Activated CD8-positive, alpha-beta T cell treated with anti-CD3 and anti-CD28 coated beads for 36 hours (primary cell): ENCODE measurements at regions not wholly inside any gene's neighbourhood (a gene's known extent, or its start where the extent isn't known, plus 50 kb on each side); places are given as distances from the start of the nearest gene placed in this dataset.

Experiments
- ATAC-seq: fragments of 200-7000 bp; cut with Tn5 transposase; one replicate; pipeline ENCODE4 v1.10.0; 2021; ENCODE audit warnings: mild to moderate bottlenecking, moderate library complexity
- CTCF ChIA-PET: fragments of 350-600 bp; sonication (Branson Sonifier 250); formaldehyde crosslinking; loops from one replicate; lab custom pipeline; 2021; ENCODE audit warnings: antibody characterized with exemption; lab: Charles Lee
- POLR2A ChIA-PET: fragments of 350-600 bp; sonication (Branson Sonifier 250); formaldehyde crosslinking; loops from one replicate; lab custom pipeline; 2021; ENCODE audit warnings: antibody characterized with exemption; lab: Charles Lee
- DNase-seq: peaks from one replicate; pipeline ENCODE4 v3.0.0-alpha.2; 2020
- H3K27ac Mint-ChIP-seq: one replicate; pipeline ENCODE4 v1.8.0; 2021; ENCODE audit warnings: mild to moderate bottlenecking, mixed read lengths
- H3K27me3 Mint-ChIP-seq: one replicate; pipeline ENCODE4 v1.8.0; 2021; ENCODE audit warnings: mixed read lengths
- H3K36me3 Mint-ChIP-seq: one replicate; pipeline ENCODE4 v1.8.0; 2021; ENCODE audit warnings: low read depth, mixed read lengths
- H3K4me1 Mint-ChIP-seq: one replicate; pipeline ENCODE4 v1.8.0; 2021; ENCODE audit warnings: low read depth, mixed read lengths
- H3K4me3 Mint-ChIP-seq: one replicate; pipeline ENCODE4 v1.8.0; 2021; ENCODE audit warnings: mild to moderate bottlenecking, moderate library complexity, mixed read lengths
- H3K9me3 Mint-ChIP-seq: one replicate; pipeline ENCODE4 v1.8.0; 2021; ENCODE audit warnings: mixed read lengths
- CTCF ChIP-seq: fragments of 200-600 bp; IDR thresholded peaks from one replicate; pipeline ENCODE4 v1.8.0; 2022; ENCODE audit warnings: antibody characterized with exemption, mild to moderate bottlenecking
- intact Hi-C: fragments of 100-400 bp; cut with micrococcal nuclease; formaldehyde crosslinking; loops from one replicate; pipeline ENCODE4 v1.10.0; 2022

DNA sequence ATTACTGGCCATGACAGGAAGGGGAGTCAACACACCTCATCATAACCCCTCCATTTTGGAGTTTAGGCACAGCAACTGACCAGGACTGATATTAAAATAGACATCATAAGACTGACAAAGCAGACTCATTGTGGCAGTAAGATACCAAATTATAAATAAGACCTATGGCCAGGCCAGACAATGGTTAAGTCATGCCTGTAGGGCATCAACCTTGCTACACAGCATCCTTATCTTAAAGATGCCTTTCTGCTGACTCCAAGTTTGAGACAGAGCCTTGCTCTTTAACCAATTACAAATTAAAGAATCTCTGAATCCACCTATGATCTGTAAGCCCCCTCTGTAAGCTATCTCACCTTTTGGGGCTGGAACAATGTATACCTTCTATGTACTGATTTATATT, 65.5 kb downstream of the VCX2 start:
- CTCF ChIA-PET: no interaction called here
- no peaks in the 10 kb centered on the region for H3K27me3 Mint-ChIP-seq

GRCh38 chrX:8103655-8104054, 67.4 kb downstream of the VCX2 start:
- Mint-ChIP-seq H3K4me3 (no peak overlapping the region), H3K27me3 (no peaks in the 10 kb centered on the region), H3K27ac (no peak overlapping the region), H3K9me3 (no peaks in the 10 kb centered on the region), H3K4me1 (no peaks in the 10 kb centered on the region), H3K36me3 (no peaks in the 10 kb centered on the region)
- no peak for TF ChIP-seq CTCF
- POLR2A ChIA-PET: no interaction called here
- DNase-seq (no peak), ATAC-seq (no peak)
- CTCF ChIA-PET: no interaction called here
- intact Hi-C loops: no loop called here

More for the DNA sequence above, 65.5 kb downstream of the VCX2 start:
- intact Hi-C loops: no loop called here
- ATAC-seq: no peak
- Mint-ChIP-seq H3K4me1 (no peaks in the 10 kb centered on the region), H3K27ac (no peak overlapping the region), H3K9me3 (no peaks in the 10 kb centered on the region), H3K4me3 (no peak overlapping the region), H3K36me3 (no peaks in the 10 kb centered on the region)
- POLR2A ChIA-PET: no interaction called here
- TF ChIP-seq CTCF: no peak
- DNase-seq: no peak

GRCh38 chrX:8091510-8091909, 79.6 kb downstream of the VCX2 start:
- ChIA-PET POLR2A (no interaction called here), CTCF (no interaction called here)
- no peaks in the 10 kb centered on the region for H3K27me3 Mint-ChIP-seq
- H3K9me3 Mint-ChIP-seq: no peaks in the 10 kb centered on the region
- no peak for DNase-seq
- H3K4me1 Mint-ChIP-seq: no peaks in the 10 kb centered on the region
- no peak overlapping the region for H3K27ac Mint-ChIP-seq
- no peak for TF ChIP-seq CTCF
- no peak overlapping the region for H3K4me3 Mint-ChIP-seq
- no peak for ATAC-seq
- intact Hi-C loops: no loop called here
- H3K36me3 Mint-ChIP-seq: no peaks in the 10 kb centered on the region

DNA sequence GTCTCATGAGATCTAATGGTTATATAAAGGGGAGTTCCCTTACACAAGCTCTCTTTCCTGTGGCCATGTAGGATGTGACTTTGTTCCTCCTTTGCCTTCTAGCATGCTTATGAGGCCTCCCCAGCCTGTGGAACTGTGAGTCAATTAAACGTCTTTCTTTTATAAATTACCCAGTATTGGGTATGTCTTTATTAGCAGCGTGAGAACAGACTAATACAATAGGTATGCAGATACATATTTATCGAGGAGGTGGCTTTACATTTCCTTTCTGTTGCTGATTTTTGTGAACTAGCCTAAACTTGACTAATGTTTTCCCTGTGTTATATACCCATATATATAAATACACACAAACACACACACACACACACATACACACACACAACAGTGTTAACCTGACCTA, 80.2 kb downstream of the VCX2 start:
- Mint-ChIP-seq H3K27me3 (no peaks in the 10 kb centered on the region), H3K4me3 (no peak overlapping the region), H3K36me3 (no peaks in the 10 kb centered on the region), H3K9me3 (no peaks in the 10 kb centered on the region), H3K27ac (no peak overlapping the region), H3K4me1 (no peaks in the 10 kb centered on the region)
- ATAC-seq: no peak
- intact Hi-C loops: no loop called here
- no peak for DNase-seq
- ChIA-PET CTCF (no interaction called here), POLR2A (no interaction called here)
- no peak for TF ChIP-seq CTCF

- CTCF ChIA-PET: no interaction called here
- H3K4me3 Mint-ChIP-seq: no peak overlapping the region
- H3K9me3 Mint-ChIP-seq: no peaks in the 10 kb centered on the region
- intact Hi-C loops: no loop called here
- no peak for DNase-seq
- H3K27ac Mint-ChIP-seq: no peak overlapping the region
- H3K36me3 Mint-ChIP-seq: no peaks in the 10 kb centered on the region
- H3K27me3 Mint-ChIP-seq: no peaks in the 10 kb centered on the region
- H3K4me1 Mint-ChIP-seq: no peaks in the 10 kb centered on the region
- POLR2A ChIA-PET: no interaction called here
- no peak for ATAC-seq
- no peak for TF ChIP-seq CTCF
Observed at GRCh38 chrX:8090482-8090881, 80.6 kb downstream of the VCX2 start.
